SK-N-SH (cell line): ENCODE measurements at regions not wholly inside any gene's neighbourhood (a gene's known extent, or its start where the extent isn't known, plus 50 kb on each side); places are given as distances from the start of the nearest gene placed in this dataset.
"Not testable (repeated sequence)": the region's sequence is repeated elsewhere in the genome, so short reads cannot be mapped to it uniquely, and the experiment has no call there.

Experiments
- CHD2 ChIP-seq: fragments of 150-350 bp; IDR thresholded peaks from 2 replicates; pipeline ENCODE4 v1.6.1; 2018; ENCODE audit warnings: low read length; ENCODE audit not compliant: partially characterized antibody
- CTCF ChIP-seq: fragments of 200-600 bp; sonication (generic); IDR thresholded peaks from 2 replicates; pipeline ENCODE4 v1.6.1; 2017; ENCODE audit warnings: antibody characterized with exemption, mild to moderate bottlenecking, moderate library complexity
- EP300 ChIP-seq, 2 experiments: IDR thresholded peaks; 2 replicates each; pipeline versions ENCODE4 v1.4.0 to v1.6.1; 2012; ENCODE audit warnings: borderline replicate concordance in 1 of 2, low read depth in 1 of 2, low read length in 1 of 2
- EZH2phosphoT487 ChIP-seq: fragments of 200-600 bp; sonication (generic); IDR thresholded peaks from 2 replicates; pipeline ENCODE4 v1.6.1; 2017; ENCODE audit warnings: low read depth, mixed run types, mild to moderate bottlenecking, antibody characterized with exemption, moderate library complexity, borderline replicate concordance
- NRF1 ChIP-seq: IDR thresholded peaks from 2 replicates; pipeline ENCODE4 v1.6.1; 2012; ENCODE audit warnings: low read depth, mild to moderate bottlenecking, low read length
- POLR2AphosphoS5 ChIP-seq: IDR thresholded peaks from 2 replicates; pipeline ENCODE4 v1.6.1; 2012; ENCODE audit warnings: low read depth, low read length
- RAD21 ChIP-seq: IDR thresholded peaks from 2 replicates; pipeline ENCODE4 v1.6.1; 2012; ENCODE audit warnings: mild to moderate bottlenecking, low read length
- REST ChIP-seq: IDR thresholded peaks from 2 replicates; pipeline ENCODE4 v1.6.1; 2012; ENCODE audit warnings: mild to moderate bottlenecking, low read depth, low read length, moderate library complexity
- RFX5 ChIP-seq: IDR thresholded peaks from 2 replicates; pipeline ENCODE4 v1.6.1; 2012; ENCODE audit warnings: mild to moderate bottlenecking, improper control_type of control experiment, low read length
- TAF1 ChIP-seq: IDR thresholded peaks from 2 replicates; pipeline ENCODE4 v1.6.1; 2012; ENCODE audit warnings: low read depth, mild to moderate bottlenecking, low read length, moderate library complexity, borderline replicate concordance
- TCF12 ChIP-seq: IDR thresholded peaks from 2 replicates; pipeline ENCODE4 v1.4.0; 2012
- USF1 ChIP-seq: IDR thresholded peaks from 2 replicates; pipeline ENCODE4 v1.4.0; 2012; ENCODE audit warnings: low read depth, borderline replicate concordance
- USF2 ChIP-seq: fragments of 150-350 bp; IDR thresholded peaks from 2 replicates; pipeline ENCODE4 v1.6.1; 2017; ENCODE audit warnings: antibody characterized with exemption, low read length, low read depth, borderline replicate concordance

- not testable (repeated sequence) for TF ChIP-seq RAD21; EP300 (IDR thresholded peaks at IDR 0.05; ENCODE audit: borderline replicate concordance in 1 of 2, low read depth in 1 of 2, low read length in 1 of 2); CTCF; CHD2; RFX5; TCF12; POLR2AphosphoS5; USF1; TAF1; EZH2phosphoT487; REST; NRF1; USF2
These were observed 134.3 kb upstream of the VOPP1 start for GRCh38 chr7:55706451-55707195.
